Neural cell (in vitro differentiated cells): ENCODE measurements at regions not wholly inside any gene's neighbourhood (a gene's known extent, or its start where the extent isn't known, plus 50 kb on each side); places are given as distances from the start of the nearest gene placed in this dataset.

Source experiments
- CTCF ChIP-seq: fragments of 450-650 bp; IDR thresholded peaks from 2 replicates; pipeline ENCODE4 v1.5.1; 2014; ENCODE audit warnings: antibody characterized with exemption, mild to moderate bottlenecking, moderate library complexity; ENCODE audit not compliant: poor library complexity, severe bottlenecking
- EP300 ChIP-seq: fragments of 450-650 bp; conservative IDR thresholded peaks from 2 replicates; pipeline ENCODE4 v1.6.1; 2014; ENCODE audit warnings: antibody characterized with exemption, mild to moderate bottlenecking, moderate library complexity; ENCODE audit not compliant: poor library complexity, severe bottlenecking
- EZH2 ChIP-seq: fragments of 200-600, 300-800 bp; shearing (Covaris generic), sonication (generic); IDR thresholded peaks from 2 replicates; pipeline ENCODE4 v1.6.1; 2014; ENCODE audit warnings: antibody characterized with exemption, low read length, borderline replicate concordance, mild to moderate bottlenecking; ENCODE audit not compliant: insufficient read depth, poor library complexity, severe bottlenecking
- MXI1 ChIP-seq: fragments of 450-650 bp; conservative IDR thresholded peaks from 2 replicates; pipeline ENCODE4 v1.6.1; 2014; ENCODE audit warnings: antibody characterized with exemption, mild to moderate bottlenecking; ENCODE audit not compliant: poor library complexity, severe bottlenecking
- POLR2AphosphoS5 ChIP-seq: IDR thresholded peaks from 2 replicates; pipeline ENCODE4 v1.6.1; 2012
- RAD21 ChIP-seq: fragments of 450-650 bp; conservative IDR thresholded peaks from 2 replicates; pipeline ENCODE4 v1.6.1; 2014; ENCODE audit warnings: antibody characterized with exemption, mild to moderate bottlenecking, moderate library complexity
- REST ChIP-seq: IDR thresholded peaks from 2 replicates; pipeline ENCODE4 v1.6.1; 2012; ENCODE audit warnings: borderline replicate concordance
- SMC3 ChIP-seq: fragments of 450-650 bp; conservative IDR thresholded peaks from 2 replicates; pipeline ENCODE4 v1.6.1; 2014; ENCODE audit warnings: antibody characterized with exemption, mild to moderate bottlenecking, moderate library complexity; ENCODE audit not compliant: poor library complexity
- TAF1 ChIP-seq: IDR thresholded peaks from 2 replicates; pipeline ENCODE4 v1.6.1; 2012; ENCODE audit warnings: low read depth

DNA sequence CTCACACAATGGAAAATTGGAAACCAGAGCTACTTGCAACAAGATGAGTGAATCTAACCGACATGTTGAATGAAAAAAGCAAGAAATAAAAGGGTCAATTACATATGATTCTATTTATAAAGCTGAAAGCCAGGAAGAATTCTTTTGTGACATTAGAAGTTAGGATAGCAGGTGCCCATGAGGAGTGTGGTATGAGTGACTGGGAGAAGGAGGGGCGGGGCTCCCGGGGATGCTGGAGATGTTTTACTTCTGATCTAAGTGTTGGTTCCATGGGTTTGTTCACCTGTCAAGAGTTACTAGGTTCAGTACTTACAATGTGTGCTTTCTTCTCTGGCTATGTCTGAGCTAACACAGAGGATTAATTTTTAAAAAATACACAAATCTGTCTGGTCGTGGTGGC is 60.8 kb downstream of the NSMCE3 start:
- TF ChIP-seq CTCF (no peak), TAF1 (no peak), MXI1 (no peak), RAD21 (no peak), POLR2AphosphoS5 (no peak), EZH2 (no peak), REST (no peak), EP300 (no peak), SMC3 (no peak)
